ENCODE measurements at regions not wholly inside any gene's neighbourhood (a gene's known extent, or its start where the extent isn't known, plus 50 kb on each side); places are given as distances from the start of the nearest gene placed in this dataset.
A peak's percentile ranks its signal among the peaks of the same experiment; 100 is the strongest.

DNA sequence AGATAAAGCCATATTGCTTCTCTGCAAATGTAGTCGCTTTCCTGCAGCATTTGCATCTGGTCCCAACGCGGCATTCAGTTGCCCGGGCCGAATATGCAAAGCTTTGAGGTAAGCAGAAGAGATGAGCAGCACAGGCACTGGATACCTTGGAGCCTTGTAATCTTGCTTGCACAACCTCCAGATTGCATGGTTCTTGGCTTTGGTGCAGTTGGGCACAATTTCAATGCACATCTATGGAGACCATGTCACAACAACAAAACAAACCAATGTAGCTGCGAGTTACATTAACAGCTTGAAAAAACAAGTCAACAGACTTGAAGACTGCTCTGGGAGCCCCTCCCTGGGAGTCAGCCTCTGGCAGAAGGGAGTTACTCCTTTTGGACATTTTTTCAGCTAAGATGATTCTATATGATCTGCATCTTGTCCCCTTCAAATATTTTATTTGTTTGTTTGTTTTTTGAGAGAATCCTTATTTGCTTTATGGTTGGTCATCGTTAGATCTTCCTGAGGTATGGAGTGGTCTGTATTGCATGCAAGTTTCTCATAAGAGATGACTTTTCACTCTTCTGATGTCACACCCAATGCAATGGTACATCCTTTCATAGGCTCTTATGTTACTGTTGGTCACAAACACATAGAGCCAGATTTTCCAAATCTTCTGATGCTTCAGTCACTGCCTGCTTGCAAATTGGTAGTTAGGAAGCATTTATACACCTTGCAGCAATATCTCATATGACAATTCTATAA lies 113.5 kb downstream of the EFEMP1 start:
- WGBS, 2 experiments (ENCODE audit: extremely low coverage in 2 of 2, insufficient read length in 1 of 2), result 47% methylated on average over 3 of the region's 7 CpGs; no CpG with 5 or more reads in 1 of the 2 experiments
- Histone ChIP-seq H2BK15ac (ENCODE audit: low read depth, low read length) (no peak overlapping the region), H4K8ac (ENCODE audit: low read depth in 2 of 2, low read length in 2 of 2) (no peak overlapping the region), H2AK9ac (replicated peaks; ENCODE audit: low read depth, low read length, poor library complexity) (no peak overlapping the region), H3K36me3 (ENCODE audit: control insufficient read depth, insufficient read depth, low read length) (no peaks in the 10 kb centered on the region), H3K27me3 (ENCODE audit: control insufficient read depth, insufficient read depth, low read length) (no peaks in the 10 kb centered on the region; the same call in 1 of the 2 replicates), H3K4ac (ENCODE audit: low read depth, low read length) (no peak overlapping the region), H2BK20ac (ENCODE audit: low read depth, low read length) (no peak overlapping the region), H3K4me3 (ENCODE audit: insufficient read depth, low read depth, low read length) (no peak overlapping the region), H3K27ac (ENCODE audit: insufficient read depth, low read length) (no peak overlapping the region), H4K20me1 (ENCODE audit: insufficient read depth, low read length) (no peaks in the 10 kb centered on the region), H3K4me2 (ENCODE audit: low read depth, low read length) (no peak overlapping the region), H3K9me3 (ENCODE audit: control insufficient read depth, insufficient read depth, low read length) (no peaks in the 10 kb centered on the region), H2BK120ac (ENCODE audit: low read depth, low read length) (no peak overlapping the region), H3K9ac (ENCODE audit: low read depth, low read length) (no peak overlapping the region), H3K23ac (ENCODE audit: low read depth, low read length) (no peak overlapping the region), H3K56ac (ENCODE audit: extremely low read depth, insufficient read depth, low read length) (no peak overlapping the region), H3K4me1 (ENCODE audit: control insufficient read depth, insufficient read depth, low read length) (peaks cover 5% of the 10 kb centered on the region), H2AK5ac (ENCODE audit: low read depth, low read length) (no peak overlapping the region), H2AFZ (replicated peaks; ENCODE audit: low read length, poor library complexity) (no peak overlapping the region), H3K79me1 (ENCODE audit: low read depth in 1 of 2, low read length in 2 of 2) (no peaks in the 10 kb centered on the region), H4K91ac (ENCODE audit: insufficient read depth, low read depth, low read length) (no peak overlapping the region), H2BK5ac (ENCODE audit: low read depth, low read length, poor library complexity, severe bottlenecking) (no peak overlapping the region), H3K18ac (ENCODE audit: low read depth, low read length) (no peak overlapping the region), H4K5ac (ENCODE audit: low read depth, low read length) (no peak overlapping the region), H3K9me1 (ENCODE audit: insufficient read depth, low read length) (0 out of 2 replicates have a peak, but pooled peaks cover 3% of the 10 kb centered on the region), H3K14ac (replicated peaks; ENCODE audit: low read depth, low read length) (no peak overlapping the region)
- dilution Hi-C loops (cut with HindIII; ENCODE audit: low sequenced_read_pairs, unreplicated experiment) (no loop called here), intact Hi-C loops (cut with micrococcal nuclease) (no loop called here), in situ Hi-C loops (cut with MboI; ENCODE audit: low sequenced_read_pairs) (no loop called here)
- ChIA-PET POLR2A (ENCODE audit: unreplicated experiment) (no interaction called here), CTCF (no interaction called here)
- DNase-seq (peak; percentile 19), ATAC-seq (ENCODE audit: low read depth) (no peak)
- BruUV-seq (replicated peaks), result no TSS peak
- TF ChIP-seq NFE2L2 (IDR thresholded peaks at IDR 0.05; ENCODE audit: low read depth, low read length), result no peak
- TF ChIP-seq, protein P1, sequence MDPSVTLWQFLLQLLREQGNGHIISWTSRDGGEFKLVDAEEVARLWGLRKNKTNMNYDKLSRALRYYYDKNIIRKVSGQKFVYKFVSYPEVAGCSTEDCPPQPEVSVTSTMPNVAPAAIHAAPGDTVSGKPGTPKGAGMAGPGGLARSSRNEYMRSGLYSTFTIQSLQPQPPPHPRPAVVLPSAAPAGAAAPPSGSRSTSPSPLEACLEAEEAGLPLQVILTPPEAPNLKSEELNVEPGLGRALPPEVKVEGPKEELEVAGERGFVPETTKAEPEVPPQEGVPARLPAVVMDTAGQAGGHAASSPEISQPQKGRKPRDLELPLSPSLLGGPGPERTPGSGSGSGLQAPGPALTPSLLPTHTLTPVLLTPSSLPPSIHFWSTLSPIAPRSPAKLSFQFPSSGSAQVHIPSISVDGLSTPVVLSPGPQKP (IDR thresholded peaks at IDR 0.05; ENCODE audit: borderline replicate concordance, low read depth, low read length), result no peak
- no peak for TF ChIP-seq RAD21 (IDR thresholded peaks at IDR 0.05; ENCODE audit: low read length)
- TF ChIP-seq CEBPB (IDR thresholded peaks at IDR 0.05; ENCODE audit: low read depth, low read length), result 0 out of 2 replicates have a peak, but pooled peaks have one; percentile 22
- no peak for TF ChIP-seq BHLHE40 (IDR thresholded peaks at IDR 0.05; ENCODE audit: low read depth, low read length)

Measured in IMR-90 (cell line).